ENCODE measurements at regions not wholly inside any gene's neighbourhood (a gene's known extent, or its start where the extent isn't known, plus 50 kb on each side); places are given as distances from the start of the nearest gene placed in this dataset.

- H3K27ac Mint-ChIP-seq (ENCODE audit: low read depth, unreplicated experiment): no peak overlapping the region
- H3K36me3 Mint-ChIP-seq (ENCODE audit: insufficient read depth, unreplicated experiment): no peaks in the 10 kb centered on the region
- no TSS peak for BruUV-seq (replicated peaks)
- no peak for DNase-seq (ENCODE audit: unreplicated experiment)
- H3K27me3 Mint-ChIP-seq (ENCODE audit: insufficient read depth, unreplicated experiment): no peaks in the 10 kb centered on the region
- ChIA-PET CTCF (no interaction called here), POLR2A (no interaction called here)
- TF ChIP-seq CTCF (IDR thresholded peaks at IDR 0.05; ENCODE audit: unreplicated experiment): no peak
- intact Hi-C loops (cut with micrococcal nuclease): no loop called here
- H3K4me3 Mint-ChIP-seq (ENCODE audit: unreplicated experiment): no peak overlapping the region
- no peaks in the 10 kb centered on the region for H3K4me1 Mint-ChIP-seq (ENCODE audit: insufficient read depth, unreplicated experiment)
- peaks cover 6% of the 10 kb centered on the region for H3K9me3 Mint-ChIP-seq (ENCODE audit: unreplicated experiment)
Observed at GRCh38 chr3:147881933-147882332, 472.8 kb downstream of the ZIC1 start.

GRCh38 chr3:147886879-147887278 lies 477.7 kb downstream of the ZIC1 start:
- CTCF ChIA-PET: interaction anchor here (0.6 kb wide), 1 partner anchor 822 kb away, joined by 3 read pairs; no protein-coding TSS in a partner anchor
- no TSS peak for BruUV-seq (replicated peaks)
- POLR2A ChIA-PET: no interaction called here
- Mint-ChIP-seq H3K4me3 (ENCODE audit: unreplicated experiment) (no peak overlapping the region), H3K36me3 (ENCODE audit: insufficient read depth, unreplicated experiment) (no peaks in the 10 kb centered on the region), H3K9me3 (ENCODE audit: unreplicated experiment) (peaks cover 6% of the 10 kb centered on the region), H3K27ac (ENCODE audit: low read depth, unreplicated experiment) (no peak overlapping the region), H3K4me1 (ENCODE audit: insufficient read depth, unreplicated experiment) (no peaks in the 10 kb centered on the region), H3K27me3 (ENCODE audit: insufficient read depth, unreplicated experiment) (no peaks in the 10 kb centered on the region)
- no peak for DNase-seq (ENCODE audit: unreplicated experiment)
- intact Hi-C loops (cut with micrococcal nuclease): no loop called here
- TF ChIP-seq CTCF (IDR thresholded peaks at IDR 0.05; ENCODE audit: unreplicated experiment): no peak

GRCh38 chr3:147887797-147888196 lies 478.6 kb downstream of the ZIC1 start:
- H3K36me3 Mint-ChIP-seq (ENCODE audit: insufficient read depth, unreplicated experiment): no peaks in the 10 kb centered on the region
- ChIA-PET CTCF (no interaction called here), POLR2A (interaction anchor here (0.6 kb wide), 1 partner anchor 262 kb away, joined by 3 read pairs; no protein-coding TSS in a partner anchor)
- no peak overlapping the region for H3K27ac Mint-ChIP-seq (ENCODE audit: low read depth, unreplicated experiment)
- H3K4me1 Mint-ChIP-seq (ENCODE audit: insufficient read depth, unreplicated experiment): no peaks in the 10 kb centered on the region
- BruUV-seq (replicated peaks): no TSS peak
- no peak for TF ChIP-seq CTCF (IDR thresholded peaks at IDR 0.05; ENCODE audit: unreplicated experiment)
- intact Hi-C loops (cut with micrococcal nuclease): no loop called here
- DNase-seq (ENCODE audit: unreplicated experiment): no peak
- H3K9me3 Mint-ChIP-seq (ENCODE audit: unreplicated experiment): peaks cover 6% of the 10 kb centered on the region
- H3K27me3 Mint-ChIP-seq (ENCODE audit: insufficient read depth, unreplicated experiment): no peaks in the 10 kb centered on the region
- no peak overlapping the region for H3K4me3 Mint-ChIP-seq (ENCODE audit: unreplicated experiment)

- TF ChIP-seq CTCF (IDR thresholded peaks at IDR 0.05; ENCODE audit: unreplicated experiment): no peak
- H3K36me3 Mint-ChIP-seq (ENCODE audit: insufficient read depth, unreplicated experiment): no peaks in the 10 kb centered on the region
- no peak overlapping the region for H3K27ac Mint-ChIP-seq (ENCODE audit: low read depth, unreplicated experiment)
- H3K4me1 Mint-ChIP-seq (ENCODE audit: insufficient read depth, unreplicated experiment): no peaks in the 10 kb centered on the region
- no peak overlapping the region for H3K4me3 Mint-ChIP-seq (ENCODE audit: unreplicated experiment)
- intact Hi-C loops (cut with micrococcal nuclease): no loop called here
- ChIA-PET POLR2A (no interaction called here), CTCF (no interaction called here)
- peaks cover 3% of the 10 kb centered on the region for H3K9me3 Mint-ChIP-seq (ENCODE audit: unreplicated experiment)
- no peak for DNase-seq (ENCODE audit: unreplicated experiment)
- H3K27me3 Mint-ChIP-seq (ENCODE audit: insufficient read depth, unreplicated experiment): no peaks in the 10 kb centered on the region
- BruUV-seq (replicated peaks): no TSS peak
Observed at GRCh38 chr3:147890114-147890513, 480.9 kb downstream of the ZIC1 start.
